Fibroblast of villous mesenchyme (primary cell): ENCODE measurements at regions not wholly inside any gene's neighbourhood (a gene's known extent, or its start where the extent isn't known, plus 50 kb on each side); places are given as distances from the start of the nearest gene placed in this dataset.

Source experiments
- DNase-seq: peaks from one replicate; pipeline ENCODE4 v3.0.0-alpha.2; 2010; ENCODE audit warnings: low read depth
- H3K4me3 ChIP-seq: 2 replicates; pipeline ENCODE4 v1.5.1; 2011; ENCODE audit warnings: low read depth, mild to moderate bottlenecking, low read length
- TF ChIP-seq, protein P1 (sequence below): IDR thresholded peaks from 2 replicates; pipeline ENCODE4 v1.5.1; 2012; ENCODE audit warnings: low read depth, mild to moderate bottlenecking, low read length; ENCODE audit not compliant: insufficient read depth

DNA sequence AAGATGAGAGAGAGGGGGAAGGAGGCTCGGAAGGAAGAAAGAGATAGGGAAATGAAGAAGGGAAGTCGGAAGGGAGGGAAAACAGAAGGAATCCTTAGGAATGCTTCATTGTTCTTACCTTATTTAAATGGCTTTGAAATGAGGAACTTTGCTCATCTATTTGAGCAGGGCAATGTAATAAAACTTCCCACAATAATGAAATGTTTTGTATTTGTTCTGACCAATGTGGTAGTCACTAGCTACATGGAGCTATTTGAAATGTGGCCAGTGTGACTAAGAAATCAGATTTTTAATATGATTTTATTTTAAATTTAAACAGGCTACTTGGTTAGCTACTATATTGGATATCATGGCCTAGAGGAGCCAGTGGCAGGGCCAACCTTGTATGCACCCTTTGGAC, 510.6 kb downstream of the HTR7 start:
- no peak overlapping the region for H3K4me3 ChIP-seq
- DNase-seq = no peak
- TF ChIP-seq, protein P1, sequence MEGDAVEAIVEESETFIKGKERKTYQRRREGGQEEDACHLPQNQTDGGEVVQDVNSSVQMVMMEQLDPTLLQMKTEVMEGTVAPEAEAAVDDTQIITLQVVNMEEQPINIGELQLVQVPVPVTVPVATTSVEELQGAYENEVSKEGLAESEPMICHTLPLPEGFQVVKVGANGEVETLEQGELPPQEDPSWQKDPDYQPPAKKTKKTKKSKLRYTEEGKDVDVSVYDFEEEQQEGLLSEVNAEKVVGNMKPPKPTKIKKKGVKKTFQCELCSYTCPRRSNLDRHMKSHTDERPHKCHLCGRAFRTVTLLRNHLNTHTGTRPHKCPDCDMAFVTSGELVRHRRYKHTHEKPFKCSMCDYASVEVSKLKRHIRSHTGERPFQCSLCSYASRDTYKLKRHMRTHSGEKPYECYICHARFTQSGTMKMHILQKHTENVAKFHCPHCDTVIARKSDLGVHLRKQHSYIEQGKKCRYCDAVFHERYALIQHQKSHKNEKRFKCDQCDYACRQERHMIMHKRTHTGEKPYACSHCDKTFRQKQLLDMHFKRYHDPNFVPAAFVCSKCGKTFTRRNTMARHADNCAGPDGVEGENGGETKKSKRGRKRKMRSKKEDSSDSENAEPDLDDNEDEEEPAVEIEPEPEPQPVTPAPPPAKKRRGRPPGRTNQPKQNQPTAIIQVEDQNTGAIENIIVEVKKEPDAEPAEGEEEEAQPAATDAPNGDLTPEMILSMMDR = no peak

DNA sequence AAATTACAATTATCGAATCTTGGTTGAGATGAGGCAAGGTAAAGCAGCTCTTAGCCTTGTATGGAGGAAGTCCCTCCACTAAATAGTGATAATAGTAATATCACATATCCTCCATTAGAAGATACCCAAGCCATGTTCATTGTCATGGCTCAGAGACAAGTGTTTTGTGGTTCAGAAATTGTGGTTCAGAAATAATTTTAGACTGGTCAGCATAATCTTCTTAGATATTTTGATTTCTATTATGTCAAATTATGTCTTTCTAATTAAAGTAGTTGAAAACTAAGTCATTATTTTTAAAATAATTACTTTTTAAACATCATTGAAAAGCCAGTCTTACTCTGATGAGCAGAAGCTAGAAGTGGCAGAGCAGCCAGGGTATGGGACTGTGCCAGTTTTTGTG, 507.7 kb downstream of the HTR7 start:
- DNase-seq = no peak
- TF ChIP-seq, protein P1 = no peak
- H3K4me3 ChIP-seq = no peak overlapping the region

DNA sequence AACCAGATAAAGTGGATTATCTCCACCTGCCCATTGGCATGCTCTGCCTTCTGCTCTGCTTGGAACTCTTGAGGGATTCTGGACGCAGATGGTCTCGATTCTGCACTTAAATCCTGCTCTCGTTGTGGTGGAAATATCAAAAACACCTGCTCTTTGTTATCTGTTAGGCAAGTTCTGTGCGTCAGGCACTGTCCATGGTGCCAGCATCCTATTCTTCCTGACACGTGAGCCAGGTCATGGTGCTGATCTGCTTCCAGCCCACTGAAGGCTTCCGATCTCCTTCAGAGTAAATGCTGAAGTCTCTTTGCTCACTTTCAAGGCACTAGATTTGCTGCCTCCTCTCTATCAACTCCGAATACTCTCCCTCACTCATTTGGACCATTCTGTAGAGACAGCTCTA, 505.6 kb downstream of the HTR7 start:
- no peak for DNase-seq
- TF ChIP-seq, protein P1 = no peak
- no peak overlapping the region for H3K4me3 ChIP-seq

DNA sequence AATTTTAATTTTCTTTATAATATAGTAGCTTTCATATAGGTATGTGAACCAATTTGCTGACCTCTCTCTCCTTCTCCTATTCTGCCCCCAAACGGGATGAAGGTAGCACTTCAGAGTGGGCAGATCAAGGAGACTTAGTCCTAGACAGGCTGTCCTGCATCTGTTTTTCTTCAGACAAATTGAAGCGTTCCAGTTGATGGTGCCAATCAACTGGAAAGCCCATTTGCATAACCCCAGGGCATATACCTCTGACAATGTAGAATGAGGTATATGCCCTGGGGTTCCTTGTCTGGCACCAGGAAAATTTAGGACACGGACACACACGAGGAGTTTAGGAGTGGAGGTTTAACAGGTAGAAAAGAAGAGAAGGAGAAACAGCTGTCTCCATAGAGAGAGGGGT, 502.9 kb downstream of the HTR7 start:
- no peak overlapping the region for H3K4me3 ChIP-seq
- TF ChIP-seq, protein P1 = no peak
- DNase-seq = no peak

DNA sequence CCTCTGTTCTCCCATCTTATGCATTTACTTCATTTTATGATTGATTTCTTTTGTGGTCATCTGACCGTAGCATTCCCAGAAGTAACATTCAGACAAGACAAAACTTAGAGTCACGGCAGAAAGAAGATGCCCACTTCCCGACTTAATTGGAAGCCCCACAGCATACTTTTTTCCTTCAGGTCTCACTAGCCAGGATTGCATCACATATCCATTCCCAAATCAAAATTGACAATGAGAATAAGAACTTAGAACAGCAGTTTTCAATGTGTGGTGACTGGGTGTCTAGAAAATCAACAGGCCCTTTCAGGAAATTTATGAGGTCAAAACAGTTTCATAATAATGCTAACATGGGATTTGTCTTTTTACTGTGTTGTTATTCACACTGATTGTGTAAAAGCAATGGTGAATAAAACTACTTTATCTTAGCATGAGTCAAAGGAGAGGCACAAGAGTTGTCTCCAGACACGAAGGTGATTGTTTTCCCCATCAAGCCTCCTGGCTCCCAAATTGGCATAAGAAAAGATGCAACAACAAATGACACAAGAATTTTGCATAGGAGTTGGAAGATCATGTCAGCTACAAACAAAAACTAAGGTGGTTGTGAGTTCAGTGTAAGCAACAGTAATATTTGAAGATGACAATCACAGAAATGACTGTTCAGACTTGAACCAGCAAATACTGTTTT, 493.9 kb downstream of the HTR7 start:
- TF ChIP-seq, protein P1 = no peak
- peak; percentile 52 for DNase-seq
- no peak overlapping the region for H3K4me3 ChIP-seq

DNA sequence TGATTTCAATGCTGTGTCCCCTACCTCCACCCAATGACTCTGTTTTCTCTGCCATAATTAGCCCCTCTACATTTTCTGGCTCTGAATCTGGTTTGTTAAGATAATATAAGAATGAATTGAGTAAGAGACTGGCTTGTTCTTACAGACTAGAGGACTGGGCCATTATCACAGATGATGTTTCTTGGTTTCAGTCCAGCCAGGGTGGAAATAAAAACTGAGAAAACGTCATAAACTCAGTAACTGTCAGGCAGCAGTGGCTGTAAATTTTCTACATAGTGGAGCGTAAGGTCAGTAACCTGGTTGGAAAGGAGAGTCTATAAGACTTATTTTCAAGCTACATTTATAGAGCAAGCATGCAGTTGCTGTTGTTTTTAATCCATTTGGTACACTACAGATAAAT, 485.4 kb downstream of the HTR7 start:
- TF ChIP-seq, protein P1 = no peak
- peak; percentile 50 for DNase-seq
- no peak overlapping the region for H3K4me3 ChIP-seq

DNA sequence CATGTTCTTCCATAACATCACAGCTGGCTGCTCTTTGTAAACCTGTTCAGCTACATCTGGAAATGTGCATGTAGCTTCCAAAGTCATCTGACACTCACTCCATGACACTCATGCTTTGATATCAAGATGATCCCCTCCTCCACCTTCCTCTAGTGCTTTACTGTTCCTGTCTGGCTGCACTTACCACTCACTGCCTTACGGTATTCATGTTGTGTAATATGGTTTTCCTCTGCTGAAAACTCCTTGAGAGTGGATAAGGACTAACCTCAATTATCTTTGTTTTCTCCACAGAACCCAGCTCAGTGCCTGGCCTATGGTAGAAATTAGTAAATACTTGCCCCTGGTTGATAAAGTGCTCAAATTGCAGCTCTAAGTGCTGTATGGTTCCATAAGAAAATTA, 483.9 kb downstream of the HTR7 start:
- DNase-seq = peak; percentile 14
- no peak overlapping the region for H3K4me3 ChIP-seq
- TF ChIP-seq, protein P1 = no peak
